Left ventricle myocardium inferior (tissue), 1 donor: ENCODE measurements at regions not wholly inside any gene's neighbourhood (a gene's known extent, or its start where the extent isn't known, plus 50 kb on each side); places are given as distances from the start of the nearest gene placed in this dataset.

Experiments used
- DNase-seq: peaks from one replicate; pipeline ENCODE4 v3.0.0-alpha.2; 2020
- H3K27ac ChIP-seq: fragments of 200-600 bp; replicated peaks from 2 replicates; pipeline ENCODE4 v1.8.0; 2021
- H3K27me3 ChIP-seq: fragments of 200-600 bp; 2 replicates; pipeline ENCODE4 v1.8.0; 2021; ENCODE audit warnings: low read depth
- H3K36me3 ChIP-seq: fragments of 200-600 bp; 2 replicates; pipeline ENCODE4 v1.8.0; 2021
- H3K4me1 ChIP-seq: fragments of 200-600 bp; 2 replicates; pipeline ENCODE4 v1.8.0; 2021
- H3K4me3 ChIP-seq: fragments of 200-600 bp; 2 replicates; pipeline ENCODE4 v1.8.0; 2021; ENCODE audit warnings: mild to moderate bottlenecking, moderate library complexity
- H3K9me3 ChIP-seq: fragments of 200-600 bp; replicated peaks from 2 replicates; pipeline ENCODE4 v1.8.0; 2021
- intact Hi-C: fragments of 100-400 bp; cut with micrococcal nuclease; formaldehyde crosslinking; loops from one replicate; pipeline ENCODE4 v1.11.0; 2022
- TF ChIP-seq, protein P1 (sequence below): fragments of 200-600 bp; IDR thresholded peaks from 2 replicates; pipeline ENCODE4 v1.8.0; 2021; ENCODE audit warnings: antibody characterized with exemption, mild to moderate bottlenecking, borderline replicate concordance
- donor health status: DM: no; HTN: yes; CAD: no; lungs with severe emphysema.

DNA sequence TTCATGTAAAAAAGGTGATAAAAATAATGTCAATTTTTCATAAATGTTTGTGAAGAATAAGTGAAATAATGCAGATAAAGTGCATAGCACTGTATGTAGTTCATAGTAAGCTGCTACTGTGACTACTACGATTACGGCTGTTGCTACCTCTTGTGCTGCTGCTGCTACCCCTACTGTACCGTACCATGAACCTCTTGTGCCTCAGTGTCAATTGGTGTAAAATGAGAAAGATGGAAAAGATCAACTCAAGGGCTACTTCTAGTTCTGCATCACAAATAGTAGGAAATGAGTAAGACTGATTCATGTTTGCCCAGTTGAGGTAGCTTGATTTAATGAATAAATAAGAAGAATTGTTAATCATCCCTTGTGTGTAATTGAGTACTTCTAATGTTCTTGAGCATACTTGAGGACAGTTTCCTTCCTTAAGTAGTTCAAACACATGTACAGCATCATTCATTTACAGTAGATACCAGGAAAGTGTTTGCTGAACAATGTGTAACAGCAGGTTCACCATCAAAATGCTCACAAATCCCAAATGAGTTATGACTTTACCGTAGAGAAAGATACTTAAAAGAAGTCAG lies 200.0 kb upstream of the ATP10B start:
- Histone ChIP-seq H3K27me3 (no peaks in the 10 kb centered on the region), H3K36me3 (no peaks in the 10 kb centered on the region), H3K4me1 (no peaks in the 10 kb centered on the region), H3K9me3 (no peaks in the 10 kb centered on the region), H3K27ac (no peak overlapping the region), H3K4me3 (no peak overlapping the region)
- TF ChIP-seq, protein P1, sequence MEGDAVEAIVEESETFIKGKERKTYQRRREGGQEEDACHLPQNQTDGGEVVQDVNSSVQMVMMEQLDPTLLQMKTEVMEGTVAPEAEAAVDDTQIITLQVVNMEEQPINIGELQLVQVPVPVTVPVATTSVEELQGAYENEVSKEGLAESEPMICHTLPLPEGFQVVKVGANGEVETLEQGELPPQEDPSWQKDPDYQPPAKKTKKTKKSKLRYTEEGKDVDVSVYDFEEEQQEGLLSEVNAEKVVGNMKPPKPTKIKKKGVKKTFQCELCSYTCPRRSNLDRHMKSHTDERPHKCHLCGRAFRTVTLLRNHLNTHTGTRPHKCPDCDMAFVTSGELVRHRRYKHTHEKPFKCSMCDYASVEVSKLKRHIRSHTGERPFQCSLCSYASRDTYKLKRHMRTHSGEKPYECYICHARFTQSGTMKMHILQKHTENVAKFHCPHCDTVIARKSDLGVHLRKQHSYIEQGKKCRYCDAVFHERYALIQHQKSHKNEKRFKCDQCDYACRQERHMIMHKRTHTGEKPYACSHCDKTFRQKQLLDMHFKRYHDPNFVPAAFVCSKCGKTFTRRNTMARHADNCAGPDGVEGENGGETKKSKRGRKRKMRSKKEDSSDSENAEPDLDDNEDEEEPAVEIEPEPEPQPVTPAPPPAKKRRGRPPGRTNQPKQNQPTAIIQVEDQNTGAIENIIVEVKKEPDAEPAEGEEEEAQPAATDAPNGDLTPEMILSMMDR, result no peak
- intact Hi-C loops, result no loop called here
- DNase-seq, result no peak

DNA sequence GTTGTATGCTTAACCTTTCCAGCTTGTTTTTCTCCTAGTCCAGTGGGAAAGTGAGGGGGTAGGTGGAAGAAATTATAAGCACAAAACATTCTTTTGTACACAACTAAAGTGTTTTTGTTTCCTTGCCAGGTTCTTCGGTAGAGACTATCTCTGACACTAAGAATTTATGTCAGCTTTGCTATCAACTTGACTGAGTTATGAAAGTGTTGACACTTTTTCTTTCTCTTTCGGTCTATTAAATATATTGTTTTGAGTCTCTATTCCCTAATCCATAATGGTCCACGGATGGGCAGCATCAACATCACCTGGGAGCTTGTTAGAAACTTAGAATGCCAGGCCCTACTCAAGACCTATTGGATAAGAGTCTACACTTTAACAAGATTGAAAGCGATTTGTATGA lies 195.0 kb upstream of the ATP10B start:
- intact Hi-C loops, result no loop called here
- Histone ChIP-seq H3K9me3 (no peaks in the 10 kb centered on the region), H3K36me3 (no peaks in the 10 kb centered on the region), H3K4me1 (no peaks in the 10 kb centered on the region), H3K27ac (no peak overlapping the region), H3K27me3 (no peaks in the 10 kb centered on the region), H3K4me3 (no peak overlapping the region)
- DNase-seq, result no peak
- TF ChIP-seq, protein P1, result no peak

DNA sequence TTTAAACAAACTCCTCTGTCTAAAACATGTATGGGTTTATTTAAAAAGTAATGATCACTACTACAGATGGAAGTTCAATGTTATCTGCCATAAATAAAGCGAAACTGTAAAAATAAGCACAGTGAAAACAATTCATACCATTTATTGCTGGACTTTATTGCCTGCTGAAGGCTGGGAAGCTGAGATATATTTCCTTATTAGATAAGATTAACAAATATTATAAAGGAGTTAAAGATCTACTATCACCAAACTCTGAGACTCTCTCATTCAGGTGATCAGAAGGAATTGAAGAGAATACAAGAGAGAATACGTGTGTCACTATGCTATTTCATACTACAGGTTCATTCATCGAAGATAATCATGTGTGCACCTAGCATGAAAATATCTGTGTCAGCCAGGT lies 190.9 kb upstream of the ATP10B start:
- Histone ChIP-seq H3K27me3 (no peaks in the 10 kb centered on the region), H3K36me3 (no peaks in the 10 kb centered on the region), H3K9me3 (no peaks in the 10 kb centered on the region), H3K27ac (no peak overlapping the region), H3K4me3 (no peak overlapping the region), H3K4me1 (no peaks in the 10 kb centered on the region)
- intact Hi-C loops, result no loop called here
- TF ChIP-seq, protein P1, result no peak
- DNase-seq, result no peak

DNA sequence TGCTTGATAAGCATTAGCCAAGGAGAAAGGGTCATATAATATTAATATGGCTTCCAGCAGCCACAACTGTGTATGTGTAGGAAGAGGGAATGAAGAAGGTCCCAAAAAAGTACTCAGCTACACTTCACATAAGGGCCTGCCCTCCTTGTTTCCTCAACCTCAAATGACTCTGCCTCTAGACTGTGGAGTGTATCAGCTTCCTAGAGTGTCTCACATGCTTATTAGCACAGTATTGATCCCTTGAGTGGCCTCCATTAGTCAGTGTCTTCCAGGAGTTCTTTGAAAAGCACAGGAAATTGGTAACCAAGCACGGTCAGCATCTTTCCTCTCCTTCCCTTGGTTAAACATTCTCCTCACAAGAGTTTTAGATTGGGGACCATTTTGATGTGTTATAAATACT lies 190.4 kb upstream of the ATP10B start:
- no peaks in the 10 kb centered on the region for H3K9me3 ChIP-seq
- no peaks in the 10 kb centered on the region for H3K4me1 ChIP-seq
- no peaks in the 10 kb centered on the region for H3K36me3 ChIP-seq
- no peak for DNase-seq
- H3K27ac ChIP-seq, result no peak overlapping the region
- no peak overlapping the region for H3K4me3 ChIP-seq
- TF ChIP-seq, protein P1, result no peak
- H3K27me3 ChIP-seq, result no peaks in the 10 kb centered on the region
- intact Hi-C loops, result no loop called here

DNA sequence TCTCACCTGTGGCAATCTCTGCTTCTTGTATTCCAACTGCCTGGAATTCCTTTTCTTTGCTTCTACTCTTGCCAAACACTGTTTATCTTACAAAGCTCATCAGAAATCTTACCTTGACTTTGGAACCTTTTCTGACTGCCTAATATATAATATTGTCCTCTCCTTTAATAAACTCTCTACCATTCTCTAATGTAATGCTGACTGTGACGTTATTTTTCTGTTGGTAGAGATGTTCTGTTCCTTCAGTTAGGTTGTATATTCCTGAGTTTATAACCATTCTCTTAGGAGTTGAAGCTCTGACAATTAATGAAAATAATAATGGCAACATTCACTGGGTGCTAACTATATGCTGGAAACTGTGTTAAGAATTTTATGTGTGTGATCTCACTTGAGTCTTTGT lies 188.8 kb upstream of the ATP10B start:
- no peak for DNase-seq
- H3K4me3 ChIP-seq, result no peak overlapping the region
- H3K4me1 ChIP-seq, result no peaks in the 10 kb centered on the region
- H3K27me3 ChIP-seq, result no peaks in the 10 kb centered on the region
- H3K27ac ChIP-seq, result no peak overlapping the region
- TF ChIP-seq, protein P1, result no peak
- no peaks in the 10 kb centered on the region for H3K9me3 ChIP-seq
- intact Hi-C loops, result no loop called here
- H3K36me3 ChIP-seq, result no peaks in the 10 kb centered on the region
